ENCODE measurements at regions not wholly inside any gene's neighbourhood (a gene's known extent, or its start where the extent isn't known, plus 50 kb on each side); places are given as distances from the start of the nearest gene placed in this dataset.

GRCh38 chr2:5975401-5975800, 283.2 kb downstream of the SOX11 start:
- TF ChIP-seq, protein P1, sequence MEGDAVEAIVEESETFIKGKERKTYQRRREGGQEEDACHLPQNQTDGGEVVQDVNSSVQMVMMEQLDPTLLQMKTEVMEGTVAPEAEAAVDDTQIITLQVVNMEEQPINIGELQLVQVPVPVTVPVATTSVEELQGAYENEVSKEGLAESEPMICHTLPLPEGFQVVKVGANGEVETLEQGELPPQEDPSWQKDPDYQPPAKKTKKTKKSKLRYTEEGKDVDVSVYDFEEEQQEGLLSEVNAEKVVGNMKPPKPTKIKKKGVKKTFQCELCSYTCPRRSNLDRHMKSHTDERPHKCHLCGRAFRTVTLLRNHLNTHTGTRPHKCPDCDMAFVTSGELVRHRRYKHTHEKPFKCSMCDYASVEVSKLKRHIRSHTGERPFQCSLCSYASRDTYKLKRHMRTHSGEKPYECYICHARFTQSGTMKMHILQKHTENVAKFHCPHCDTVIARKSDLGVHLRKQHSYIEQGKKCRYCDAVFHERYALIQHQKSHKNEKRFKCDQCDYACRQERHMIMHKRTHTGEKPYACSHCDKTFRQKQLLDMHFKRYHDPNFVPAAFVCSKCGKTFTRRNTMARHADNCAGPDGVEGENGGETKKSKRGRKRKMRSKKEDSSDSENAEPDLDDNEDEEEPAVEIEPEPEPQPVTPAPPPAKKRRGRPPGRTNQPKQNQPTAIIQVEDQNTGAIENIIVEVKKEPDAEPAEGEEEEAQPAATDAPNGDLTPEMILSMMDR (IDR thresholded peaks at IDR 0.05) = no peak
- Histone ChIP-seq H3K27me3 (no peaks in the 10 kb centered on the region), H3K36me3 (no peaks in the 10 kb centered on the region), H3K9me3 (no peaks in the 10 kb centered on the region), H3K4me1 (no peaks in the 10 kb centered on the region), H3K27ac (no peak overlapping the region), H3K4me3 (no peak overlapping the region)
- no peak for DNase-seq (ENCODE audit: low spot score)

DNA sequence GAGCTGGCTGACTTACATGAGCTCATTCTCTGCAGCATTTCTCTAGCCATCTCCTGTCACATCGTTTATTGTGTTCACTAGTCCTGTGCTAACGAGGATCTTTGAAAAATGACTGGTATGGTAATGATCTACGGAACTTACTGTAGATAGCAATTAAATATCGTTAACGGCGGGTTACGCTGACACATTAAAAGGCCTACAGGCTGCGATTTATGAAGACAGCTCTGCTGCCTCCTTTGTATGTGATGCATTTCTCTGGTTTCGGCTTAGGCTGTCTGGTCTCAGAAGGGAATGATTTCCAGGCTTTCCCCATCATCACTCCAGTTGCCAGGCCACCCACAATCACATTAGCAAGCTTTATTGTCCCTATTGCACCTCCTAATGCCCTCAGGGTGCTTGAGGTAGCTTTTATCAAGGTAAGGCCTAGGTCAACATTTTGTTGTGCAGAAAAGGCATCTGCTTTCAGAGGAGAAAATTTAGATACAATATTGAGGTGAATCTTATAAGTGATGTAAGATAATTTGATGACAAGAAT, 284.4 kb downstream of the SOX11 start:
- TF ChIP-seq, protein P1 (IDR thresholded peaks at IDR 0.05) = no peak
- H3K9me3 ChIP-seq = no peaks in the 10 kb centered on the region
- H3K27ac ChIP-seq = no peak overlapping the region
- H3K27me3 ChIP-seq = no peaks in the 10 kb centered on the region
- H3K36me3 ChIP-seq = no peaks in the 10 kb centered on the region
- no peak overlapping the region for H3K4me3 ChIP-seq
- no peaks in the 10 kb centered on the region for H3K4me1 ChIP-seq
- no peak for DNase-seq (ENCODE audit: low spot score)

- H3K4me3 ChIP-seq = no peak overlapping the region
- TF ChIP-seq, protein P1 (IDR thresholded peaks at IDR 0.05) = no peak
Measured at GRCh38 chr2:5977477-5977876, 285.3 kb downstream of the SOX11 start.

GRCh38 chr2:5978131-5978751, 286.1 kb downstream of the SOX11 start:
- DNase-seq (ENCODE audit: low spot score) = no peak
- TF ChIP-seq, protein P1 (IDR thresholded peaks at IDR 0.05) = no peak
- Histone ChIP-seq H3K27ac (no peak overlapping the region), H3K9me3 (no peaks in the 10 kb centered on the region), H3K36me3 (no peaks in the 10 kb centered on the region), H3K4me1 (no peaks in the 10 kb centered on the region), H3K4me3 (no peak overlapping the region), H3K27me3 (no peaks in the 10 kb centered on the region)

More at GRCh38 chr2:5977477-5977876, 285.3 kb downstream of the SOX11 start:
- no peak for DNase-seq (ENCODE audit: low spot score)
- H3K4me1 ChIP-seq = no peaks in the 10 kb centered on the region
- H3K36me3 ChIP-seq = no peaks in the 10 kb centered on the region
- no peaks in the 10 kb centered on the region for H3K9me3 ChIP-seq
- no peak overlapping the region for H3K27ac ChIP-seq
- no peaks in the 10 kb centered on the region for H3K27me3 ChIP-seq

DNA sequence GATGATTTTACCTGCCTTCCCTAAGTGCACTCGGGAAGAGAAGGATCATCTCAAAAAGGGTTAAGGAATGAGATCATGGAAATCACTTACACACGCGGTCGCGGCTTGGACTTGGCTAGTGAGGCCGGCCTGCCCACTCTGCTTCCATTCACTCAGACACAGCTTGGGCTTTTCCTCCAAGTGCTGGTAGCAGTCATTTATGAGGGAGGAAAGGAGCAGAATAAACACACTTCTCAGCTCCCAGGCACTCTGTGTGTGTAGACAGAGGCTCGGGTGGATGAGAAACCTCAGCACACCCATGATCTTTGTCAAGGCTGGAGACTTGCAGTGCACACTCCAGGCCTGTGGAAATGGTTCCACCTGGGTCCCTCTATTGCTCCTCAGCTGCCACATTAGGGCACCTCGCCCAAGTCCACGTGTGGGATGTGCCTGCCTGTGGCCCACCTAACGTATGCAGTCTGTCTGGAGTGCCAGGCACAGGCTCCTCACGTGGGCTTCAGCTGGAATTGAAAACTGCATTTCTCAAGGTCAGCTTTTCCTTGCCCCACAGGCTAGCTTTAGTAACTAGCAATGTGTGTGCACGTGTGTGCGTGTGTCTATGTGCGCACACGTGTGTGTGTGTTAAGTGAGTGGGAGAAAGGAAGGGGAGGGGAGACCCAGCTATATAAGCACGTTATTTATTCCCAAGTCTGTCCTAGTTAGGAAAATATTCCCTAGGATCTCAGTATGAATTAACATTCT, 288.4 kb downstream of the SOX11 start:
- TF ChIP-seq, protein P1 (IDR thresholded peaks at IDR 0.05) = no peak
- no peak overlapping the region for H3K27ac ChIP-seq
- no peaks in the 10 kb centered on the region for H3K36me3 ChIP-seq
- H3K27me3 ChIP-seq = no peaks in the 10 kb centered on the region
- no peaks in the 10 kb centered on the region for H3K9me3 ChIP-seq
- no peak overlapping the region for H3K4me3 ChIP-seq
- no peak for DNase-seq (ENCODE audit: low spot score)
- H3K4me1 ChIP-seq = no peaks in the 10 kb centered on the region

Data from right atrium auricular region (tissue), 2 donors.